Sigmoid colon (tissue), 4 donors: ENCODE measurements at regions not wholly inside any gene's neighbourhood (a gene's known extent, or its start where the extent isn't known, plus 50 kb on each side); places are given as distances from the start of the nearest gene placed in this dataset.
"Not testable (repeated sequence)": the region's sequence is repeated elsewhere in the genome, so short reads cannot be mapped to it uniquely, and the experiment has no call there.

ENCODE experiments used
- EP300 ChIP-seq, 4 donors: sonication (generic); formaldehyde crosslinking; IDR thresholded peaks; one replicate each; pipeline ENCODE4 v1.6.1; 2017; ENCODE audit warnings: antibody characterized with exemption in 4 of 4
- POLR2A ChIP-seq, 2 donors: fragments of 450-650 bp; IDR thresholded peaks; one replicate each; pipeline ENCODE4 v1.6.1; 2016; ENCODE audit warnings: antibody characterized with exemption in 2 of 2, mild to moderate bottlenecking in 2 of 2, moderate library complexity in 2 of 2
- POLR2AphosphoS5 ChIP-seq, 4 donors: sonication (generic); formaldehyde crosslinking; IDR thresholded peaks; one replicate each; pipeline ENCODE4 v1.6.1; 2017; ENCODE audit warnings: antibody characterized with exemption in 4 of 4
- TF ChIP-seq, protein P1 (sequence below), 4 experiments: fragments of 450-650 bp in 3 of 4; fragments of 200-600 bp in 1 of 4; IDR thresholded peaks; one replicate each; pipeline ENCODE4 v1.5.1; 2016 to 2019; ENCODE audit warnings: antibody characterized with exemption in 4 of 4, mild to moderate bottlenecking in 3 of 4, moderate library complexity in 2 of 4

DNA sequence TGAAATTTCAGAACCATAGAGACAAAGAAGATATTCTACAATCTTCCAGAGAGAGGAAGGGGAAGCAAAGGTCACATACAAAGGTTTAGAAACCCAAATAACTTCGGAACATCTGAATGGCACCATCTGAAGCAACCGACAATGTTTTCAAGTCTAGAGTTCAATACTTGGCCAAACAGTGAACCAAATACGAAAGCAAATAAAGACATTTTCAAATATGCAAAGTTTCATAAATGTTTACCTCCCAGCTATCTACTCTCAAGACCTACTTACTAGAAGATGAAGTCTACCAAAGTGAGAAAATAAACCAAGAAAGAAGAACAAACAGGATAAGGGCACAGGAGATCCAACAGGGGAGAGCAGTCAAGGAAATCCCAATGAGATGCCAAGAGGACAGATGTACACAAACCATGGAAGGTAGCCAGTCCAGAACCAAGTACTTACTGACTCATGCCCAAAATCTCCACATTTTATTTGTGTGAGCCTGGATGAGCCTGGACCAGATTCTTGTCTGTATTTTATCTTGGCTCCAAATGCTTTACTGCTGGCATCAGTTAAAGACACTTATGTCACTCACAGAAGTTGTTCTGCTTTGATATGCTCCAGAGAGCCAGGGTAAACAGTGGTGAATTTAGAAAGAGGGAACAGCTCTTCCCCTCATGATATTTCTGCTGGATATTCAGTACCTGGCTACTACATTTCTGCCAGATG is 173.3 kb downstream of the AVL9 start:
- TF ChIP-seq, protein P1, sequence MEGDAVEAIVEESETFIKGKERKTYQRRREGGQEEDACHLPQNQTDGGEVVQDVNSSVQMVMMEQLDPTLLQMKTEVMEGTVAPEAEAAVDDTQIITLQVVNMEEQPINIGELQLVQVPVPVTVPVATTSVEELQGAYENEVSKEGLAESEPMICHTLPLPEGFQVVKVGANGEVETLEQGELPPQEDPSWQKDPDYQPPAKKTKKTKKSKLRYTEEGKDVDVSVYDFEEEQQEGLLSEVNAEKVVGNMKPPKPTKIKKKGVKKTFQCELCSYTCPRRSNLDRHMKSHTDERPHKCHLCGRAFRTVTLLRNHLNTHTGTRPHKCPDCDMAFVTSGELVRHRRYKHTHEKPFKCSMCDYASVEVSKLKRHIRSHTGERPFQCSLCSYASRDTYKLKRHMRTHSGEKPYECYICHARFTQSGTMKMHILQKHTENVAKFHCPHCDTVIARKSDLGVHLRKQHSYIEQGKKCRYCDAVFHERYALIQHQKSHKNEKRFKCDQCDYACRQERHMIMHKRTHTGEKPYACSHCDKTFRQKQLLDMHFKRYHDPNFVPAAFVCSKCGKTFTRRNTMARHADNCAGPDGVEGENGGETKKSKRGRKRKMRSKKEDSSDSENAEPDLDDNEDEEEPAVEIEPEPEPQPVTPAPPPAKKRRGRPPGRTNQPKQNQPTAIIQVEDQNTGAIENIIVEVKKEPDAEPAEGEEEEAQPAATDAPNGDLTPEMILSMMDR (IDR thresholded peaks at IDR 0.05), result not testable (repeated sequence)
- not testable (repeated sequence) for TF ChIP-seq POLR2A, EP300 (IDR thresholded peaks at IDR 0.05)
- TF ChIP-seq POLR2AphosphoS5 (IDR thresholded peaks at IDR 0.05), result peak in 2 of 4 donors; percentile 26 to 50
